H1 (cell line): ENCODE measurements at regions not wholly inside any gene's neighbourhood (a gene's known extent, or its start where the extent isn't known, plus 50 kb on each side); places are given as distances from the start of the nearest gene placed in this dataset.

Experiments used
- ATF3 ChIP-seq: IDR thresholded peaks from 2 replicates; pipeline ENCODE4 v1.6.1; 2011; ENCODE audit warnings: low read depth, mild to moderate bottlenecking, low read length; ENCODE audit not compliant: insufficient read depth
- CTCF ChIP-seq, 3 experiments: IDR thresholded peaks; 1 replicate in 2 of 3; 2 replicates in 1 of 3; pipeline versions ENCODE4 v1.5.1 to v1.6.1; 2011; ENCODE audit warnings: low read length in 3 of 3, mild to moderate bottlenecking in 3 of 3, inconsistent platforms in 2 of 3, low read depth in 1 of 3, moderate library complexity in 1 of 3; ENCODE audit not compliant: insufficient read depth in 1 of 3; ENCODE audit errors: control extremely low read depth in 1 of 3
- EGR1 ChIP-seq: IDR thresholded peaks from 2 replicates; pipeline ENCODE4 v1.6.1; 2011; ENCODE audit warnings: low read depth, low read length, borderline replicate concordance
- JUN ChIP-seq: IDR thresholded peaks from 2 replicates; pipeline ENCODE4 v1.6.1; 2011; ENCODE audit warnings: low read depth, mild to moderate bottlenecking, improper control_type of control experiment, low read length
- POLR2A ChIP-seq, 2 experiments: IDR thresholded peaks; 1 replicate in 1 of 2; 2 replicates in 1 of 2; pipeline ENCODE4 v1.6.1; 2011; ENCODE audit warnings: low read depth in 2 of 2, low read length in 2 of 2, mild to moderate bottlenecking in 2 of 2; ENCODE audit errors: control extremely low read depth in 1 of 2
- RFX5 ChIP-seq: IDR thresholded peaks from 2 replicates; pipeline ENCODE4 v1.6.1; 2011; ENCODE audit warnings: low read depth, low read length, improper control_type of control experiment, borderline replicate concordance
- SAP30 ChIP-seq: fragments of 300-600 bp; sonication (generic); IDR thresholded peaks from 2 replicates; pipeline ENCODE4 v1.7.1; 2012; ENCODE audit warnings: low read length, moderate library complexity, mild to moderate bottlenecking, inconsistent platforms; ENCODE audit not compliant: insufficient read depth, insufficient replicate concordance
- SIN3A ChIP-seq, 2 experiments: IDR thresholded peaks in 1 of 2; conservative IDR thresholded peaks in 1 of 2; 2 replicates each; pipeline ENCODE4 v1.6.1; 2011 to 2012; ENCODE audit warnings: low read length in 2 of 2, improper control_type of control experiment in 1 of 2, low read depth in 1 of 2, mild to moderate bottlenecking in 1 of 2
- SRF ChIP-seq: IDR thresholded peaks from 2 replicates; pipeline ENCODE4 v1.6.1; 2011; ENCODE audit warnings: mild to moderate bottlenecking, low read depth, low read length, moderate library complexity
- ZNF274 ChIP-seq: IDR thresholded peaks from 2 replicates; pipeline ENCODE4 v1.7.0; 2012; ENCODE audit warnings: low read length, borderline replicate concordance; ENCODE audit errors: extremely low read depth

DNA sequence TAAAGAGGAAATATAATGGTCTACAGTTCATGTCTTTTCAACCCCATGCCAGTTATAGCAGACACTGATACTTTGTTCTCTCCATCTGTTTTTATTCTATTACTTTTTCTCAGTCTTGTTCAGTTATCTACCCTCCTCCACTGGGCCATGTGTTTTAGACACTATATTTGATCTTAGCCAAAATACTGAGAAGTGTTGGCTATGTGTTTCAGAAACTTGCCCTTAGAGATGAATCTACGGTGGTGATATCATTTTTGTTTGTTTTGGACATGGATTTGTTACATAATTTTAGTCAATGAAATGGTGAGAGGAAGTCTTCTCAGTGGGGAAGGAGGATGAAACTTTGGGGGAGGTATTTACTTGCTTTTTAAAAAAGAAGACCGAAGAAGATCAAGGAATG, 211.5 kb upstream of the DDX53 start:
- TF ChIP-seq CTCF (IDR thresholded peaks at IDR 0.05; ENCODE audit: control extremely low read depth in 1 of 3, insufficient read depth in 1 of 3, low read depth in 1 of 3, low read length in 3 of 3) = no peak
- TF ChIP-seq ATF3 = no peak
- no peak for TF ChIP-seq SAP30
- no peak for TF ChIP-seq JUN
- no peak for TF ChIP-seq POLR2A (IDR thresholded peaks at IDR 0.05; ENCODE audit: control extremely low read depth in 1 of 2, low read depth in 2 of 2, low read length in 2 of 2)
- no peak for TF ChIP-seq RFX5
- no peak for TF ChIP-seq SIN3A (conservative IDR thresholded peaks at IDR 0.05 in 1 of 2, IDR thresholded peaks at IDR 0.05 in 1 of 2; ENCODE audit: low read depth in 1 of 2, low read length in 2 of 2)
- TF ChIP-seq SRF = no peak
- TF ChIP-seq ZNF274 = no peak
- TF ChIP-seq EGR1 = no peak
